ENCODE measurements at regions not wholly inside any gene's neighbourhood (a gene's known extent, or its start where the extent isn't known, plus 50 kb on each side); places are given as distances from the start of the nearest gene placed in this dataset.
"Not testable (repeated sequence)": the region's sequence is repeated elsewhere in the genome, so short reads cannot be mapped to it uniquely, and the experiment has no call there.

- Histone ChIP-seq H3K27me3 (ENCODE audit: control insufficient read depth, insufficient read depth, low read length) (no peaks in the 10 kb centered on the region), H3K36me3 (ENCODE audit: control insufficient read depth, insufficient read depth, low read length) (no peaks in the 10 kb centered on the region), H3K4me3 (ENCODE audit: low read depth, low read length) (no peak overlapping the region)
- no peak for TF ChIP-seq CTCF (IDR thresholded peaks at IDR 0.05; ENCODE audit: insufficient read depth, low read depth, low read length)
- ChIA-PET CTCF (interaction anchor here (0.6 kb wide), 1 partner anchor 31 kb away, joined by 3 read pairs; no protein-coding TSS in a partner anchor), POLR2A (no interaction called here)
- no peak for DNase-seq (ENCODE audit: low read depth)
Measured at GRCh38 chr16:52113533-52114183, 433.3 kb downstream of the TOX3 start.

- H3K36me3 ChIP-seq (ENCODE audit: control insufficient read depth, insufficient read depth, low read length); POLR2A ChIA-PET; DNase-seq (ENCODE audit: low read depth); H3K4me3 ChIP-seq (ENCODE audit: low read depth, low read length); H3K27me3 ChIP-seq (ENCODE audit: control insufficient read depth, insufficient read depth, low read length); CTCF ChIA-PET: not testable (repeated sequence)
Measured at GRCh38 chr16:52104993-52105392, 441.9 kb downstream of the TOX3 start.

- no peak for DNase-seq (ENCODE audit: low read depth)
- H3K36me3 ChIP-seq (ENCODE audit: control insufficient read depth, insufficient read depth, low read length) = no peaks in the 10 kb centered on the region
- ChIA-PET CTCF (no interaction called here), POLR2A (no interaction called here)
- TF ChIP-seq CTCF (IDR thresholded peaks at IDR 0.05; ENCODE audit: insufficient read depth, low read depth, low read length) = no peak
- H3K27me3 ChIP-seq (ENCODE audit: control insufficient read depth, insufficient read depth, low read length) = no peaks in the 10 kb centered on the region
- no peak overlapping the region for H3K4me3 ChIP-seq (ENCODE audit: low read depth, low read length)
Measured at GRCh38 chr16:52103791-52104190, 443.2 kb downstream of the TOX3 start.

GRCh38 chr16:52101246-52101645 is 445.7 kb downstream of the TOX3 start:
- no peak for DNase-seq (ENCODE audit: low read depth)
- no peak for TF ChIP-seq CTCF (IDR thresholded peaks at IDR 0.05; ENCODE audit: insufficient read depth, low read depth, low read length)
- Histone ChIP-seq H3K27me3 (ENCODE audit: control insufficient read depth, insufficient read depth, low read length) (no peaks in the 10 kb centered on the region), H3K4me3 (ENCODE audit: low read depth, low read length) (no peak overlapping the region), H3K36me3 (ENCODE audit: control insufficient read depth, insufficient read depth, low read length) (no peaks in the 10 kb centered on the region)
- ChIA-PET CTCF (no interaction called here), POLR2A (no interaction called here)

GRCh38 chr16:52099382-52099781 is 447.6 kb downstream of the TOX3 start:
- Histone ChIP-seq H3K4me3 (ENCODE audit: low read depth, low read length) (no peak overlapping the region), H3K27me3 (ENCODE audit: control insufficient read depth, insufficient read depth, low read length) (no peaks in the 10 kb centered on the region), H3K36me3 (ENCODE audit: control insufficient read depth, insufficient read depth, low read length) (no peaks in the 10 kb centered on the region)
- CTCF ChIA-PET = no interaction called here
- POLR2A ChIA-PET = no interaction called here
- TF ChIP-seq CTCF (IDR thresholded peaks at IDR 0.05; ENCODE audit: insufficient read depth, low read depth, low read length) = no peak
- no peak for DNase-seq (ENCODE audit: low read depth)

GRCh38 chr16:52095471-52095870 is 451.5 kb downstream of the TOX3 start:
- Histone ChIP-seq H3K36me3 (ENCODE audit: control insufficient read depth, insufficient read depth, low read length) (no peaks in the 10 kb centered on the region), H3K4me3 (ENCODE audit: low read depth, low read length) (no peak overlapping the region), H3K27me3 (ENCODE audit: control insufficient read depth, insufficient read depth, low read length) (no peaks in the 10 kb centered on the region)
- POLR2A ChIA-PET = no interaction called here
- DNase-seq (ENCODE audit: low read depth) = no peak
- no peak for TF ChIP-seq CTCF (IDR thresholded peaks at IDR 0.05; ENCODE audit: insufficient read depth, low read depth, low read length)
- CTCF ChIA-PET = no interaction called here

Measured in BJ (cell line).